NT2/D1 (cell line): ENCODE measurements at regions not wholly inside any gene's neighbourhood (a gene's known extent, or its start where the extent isn't known, plus 50 kb on each side); places are given as distances from the start of the nearest gene placed in this dataset.
"Not testable (repeated sequence)": the region's sequence is repeated elsewhere in the genome, so short reads cannot be mapped to it uniquely, and the experiment has no call there.

Experiments
- YY1 ChIP-seq: IDR thresholded peaks from 2 replicates; pipeline ENCODE4 v1.6.1; 2011; ENCODE audit not compliant: insufficient read length, insufficient read depth
- ZNF274 ChIP-seq: IDR thresholded peaks from 2 replicates; pipeline ENCODE4 v1.6.1; 2011; ENCODE audit warnings: mild to moderate bottlenecking, low read depth, low read length

- not testable (repeated sequence) for TF ChIP-seq YY1, ZNF274
These were observed 169.1 kb upstream of the RBBP8 start for GRCh38 chr18:22764005-22764404.
